Mucosa of gallbladder (tissue), 1 donor: ENCODE measurements at regions not wholly inside any gene's neighbourhood (a gene's known extent, or its start where the extent isn't known, plus 50 kb on each side); places are given as distances from the start of the nearest gene placed in this dataset.

Source experiments
- DNase-seq: peaks from one replicate; pipeline ENCODE4 v3.0.0-alpha.2; 2020; ENCODE audit warnings: low spot score
- donor health status: DM: no; HTN: no; CAD: no.

DNA sequence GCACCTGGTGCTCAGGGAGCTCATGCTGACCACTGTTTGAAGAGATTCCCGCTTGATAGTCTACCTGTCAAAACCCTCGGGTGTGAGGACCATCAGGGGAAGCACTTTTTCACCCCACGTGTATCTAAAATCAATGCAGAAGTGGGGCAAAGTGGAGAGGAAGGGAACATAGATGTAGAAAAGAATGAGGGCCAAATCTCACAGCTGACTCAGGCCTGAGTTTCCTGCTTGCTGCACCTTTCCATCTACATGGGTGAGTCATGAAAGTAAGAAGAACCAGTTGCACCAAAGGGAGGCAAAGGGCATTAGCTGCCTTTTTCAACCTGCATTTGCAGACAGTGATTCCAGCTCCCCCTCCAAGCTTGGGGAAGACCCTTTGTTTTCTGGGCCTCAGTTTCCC is 100.2 kb upstream of the MYCN start:
- DNase-seq, result no peak

DNA sequence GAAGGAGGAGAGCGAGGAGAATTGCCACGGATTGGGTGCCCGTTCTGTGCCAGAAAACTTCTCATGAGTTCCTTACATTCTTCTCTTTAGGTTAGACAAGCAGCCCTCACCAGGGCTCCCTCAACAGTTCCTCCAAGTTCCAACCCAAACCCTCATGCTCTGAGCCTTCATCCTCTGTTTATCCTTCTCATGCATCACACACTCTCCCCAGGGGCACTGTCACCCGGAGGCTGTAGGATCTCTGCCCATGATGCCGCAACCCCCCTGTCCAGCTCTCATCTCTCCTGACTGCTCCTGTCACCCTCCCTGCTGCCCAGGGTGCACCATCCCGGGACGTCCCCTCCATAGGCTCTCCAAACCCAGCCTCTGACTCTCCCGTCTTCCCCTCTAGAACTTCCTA is 99.4 kb upstream of the MYCN start:
- no peak for DNase-seq

DNA sequence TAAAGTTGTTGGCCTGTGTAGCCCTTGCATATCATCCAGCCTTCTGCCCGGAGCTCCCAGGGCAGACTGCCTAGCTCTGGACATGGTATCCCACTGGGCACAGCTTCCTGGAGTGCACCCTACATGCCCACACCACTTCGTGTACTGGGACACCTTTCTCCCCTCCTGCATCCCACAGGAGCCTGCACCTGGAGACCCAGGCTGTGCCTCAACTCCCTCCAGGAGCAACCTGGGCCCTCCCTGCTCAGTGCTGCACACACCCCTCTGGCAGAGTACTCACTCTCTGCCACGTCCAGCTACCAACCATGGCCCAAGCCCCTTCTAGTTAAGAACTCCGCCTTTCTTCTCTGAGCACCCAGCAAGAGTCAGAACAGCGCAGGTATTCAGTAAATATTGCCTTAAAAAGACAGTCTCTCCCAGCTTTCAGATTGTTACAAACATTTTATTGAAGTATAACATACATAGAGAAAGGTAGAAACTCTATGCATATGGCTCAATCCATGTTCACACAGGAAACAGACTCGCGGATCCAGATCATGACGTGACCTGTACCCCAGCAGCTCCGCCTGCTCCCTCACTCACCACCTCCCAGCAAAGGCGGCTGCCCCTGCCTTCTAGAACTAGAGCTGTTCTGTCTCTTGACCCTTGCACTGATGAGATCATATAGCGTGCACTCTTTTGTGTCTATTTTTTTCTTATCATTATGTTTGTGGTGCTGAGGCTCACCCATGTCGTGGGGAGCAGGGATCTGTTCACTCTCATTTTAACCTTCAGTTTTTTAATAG is 98.4 kb upstream of the MYCN start:
- DNase-seq, result no peak

DNA sequence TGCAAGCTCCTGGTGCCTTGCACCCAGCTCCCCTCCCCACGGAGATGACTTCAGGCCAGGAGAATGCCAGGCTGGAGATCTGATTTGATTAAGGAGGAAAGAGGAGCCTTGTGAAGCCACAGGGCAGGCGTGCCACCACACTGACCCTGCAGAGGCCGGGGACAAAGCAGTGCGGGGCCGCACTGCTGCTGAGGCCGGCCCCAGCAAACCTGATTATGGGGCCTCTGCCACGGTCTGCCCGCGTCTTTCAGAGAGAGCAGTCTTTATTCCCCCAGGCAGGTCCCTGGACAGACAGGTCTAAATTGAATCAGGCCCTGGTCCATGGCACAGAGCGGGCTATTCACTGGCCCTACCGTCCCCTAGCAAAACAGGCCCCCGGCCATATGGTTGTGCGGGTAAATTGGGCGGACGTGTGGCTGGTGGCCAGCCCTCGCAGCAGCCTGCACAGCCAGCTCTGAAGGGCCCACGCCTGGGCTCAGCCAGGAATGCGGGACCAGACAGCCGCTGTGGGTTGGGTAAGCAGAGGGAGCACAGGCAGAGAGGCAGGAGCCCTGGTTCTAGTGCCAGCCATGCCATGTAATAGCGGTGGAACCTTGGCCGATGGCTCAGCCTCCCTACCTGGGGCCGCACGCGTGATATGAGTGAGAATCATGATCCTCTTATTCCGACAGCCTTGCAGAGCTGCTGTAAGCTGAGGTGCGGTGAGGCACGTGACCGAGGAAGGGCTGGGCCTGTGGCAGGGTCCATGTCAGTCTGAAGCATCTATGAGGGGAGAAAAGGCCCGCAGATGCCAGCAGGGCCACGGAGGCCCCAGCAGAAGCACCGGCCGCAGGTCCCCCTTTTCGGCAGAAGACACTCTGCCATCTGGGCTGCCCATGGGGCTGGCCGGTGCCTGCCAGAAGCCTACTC is 97.3 kb upstream of the MYCN start:
- no peak for DNase-seq

DNA sequence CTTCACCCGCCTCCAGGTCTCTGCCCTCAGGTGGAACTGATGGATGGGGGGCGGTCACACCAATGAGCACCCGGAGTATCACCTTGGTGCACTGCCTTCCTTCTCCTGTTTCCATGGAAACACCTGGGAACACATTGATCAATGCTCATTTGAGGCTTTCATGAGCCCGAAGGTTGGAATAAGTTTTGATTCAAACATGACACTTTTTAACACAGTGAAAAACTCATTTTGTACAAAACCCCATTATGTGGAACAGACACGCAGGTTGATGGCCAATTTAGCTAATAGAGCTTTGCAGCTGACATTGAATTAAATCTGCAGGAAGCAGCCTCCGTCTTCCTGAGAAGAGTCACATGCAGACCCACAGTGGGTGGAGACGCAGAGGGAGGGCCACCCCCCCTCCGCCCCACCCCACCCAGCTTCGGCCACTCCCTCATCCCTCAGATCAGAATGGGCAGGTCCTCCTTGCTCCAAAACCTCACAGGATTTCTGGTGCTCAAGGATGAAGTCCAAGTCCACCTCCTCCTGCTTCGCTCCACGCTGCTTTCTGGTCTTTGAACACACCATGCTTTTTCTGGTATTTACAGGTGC is 96.0 kb upstream of the MYCN start:
- DNase-seq, result no peak

DNA sequence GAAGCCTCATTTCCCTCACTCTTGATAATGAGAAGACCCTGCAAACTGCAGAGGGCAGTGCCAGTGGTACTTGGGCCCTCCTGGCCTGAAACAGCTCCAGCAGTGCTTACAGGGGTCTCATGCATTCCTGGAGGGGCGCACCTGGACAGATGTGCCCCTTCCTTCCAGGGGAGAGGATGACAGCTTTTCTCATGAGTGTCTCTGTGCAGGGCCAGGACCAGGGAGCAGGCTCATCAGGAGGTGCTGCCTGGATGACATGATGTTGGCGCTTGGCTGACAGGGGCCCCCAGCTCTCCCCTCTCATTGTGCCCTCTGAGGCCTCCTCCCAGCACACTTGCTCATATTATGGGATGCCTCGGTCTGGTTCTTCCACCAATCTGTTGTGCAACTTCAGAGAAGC is 95.1 kb upstream of the MYCN start:
- DNase-seq, result no peak

DNA sequence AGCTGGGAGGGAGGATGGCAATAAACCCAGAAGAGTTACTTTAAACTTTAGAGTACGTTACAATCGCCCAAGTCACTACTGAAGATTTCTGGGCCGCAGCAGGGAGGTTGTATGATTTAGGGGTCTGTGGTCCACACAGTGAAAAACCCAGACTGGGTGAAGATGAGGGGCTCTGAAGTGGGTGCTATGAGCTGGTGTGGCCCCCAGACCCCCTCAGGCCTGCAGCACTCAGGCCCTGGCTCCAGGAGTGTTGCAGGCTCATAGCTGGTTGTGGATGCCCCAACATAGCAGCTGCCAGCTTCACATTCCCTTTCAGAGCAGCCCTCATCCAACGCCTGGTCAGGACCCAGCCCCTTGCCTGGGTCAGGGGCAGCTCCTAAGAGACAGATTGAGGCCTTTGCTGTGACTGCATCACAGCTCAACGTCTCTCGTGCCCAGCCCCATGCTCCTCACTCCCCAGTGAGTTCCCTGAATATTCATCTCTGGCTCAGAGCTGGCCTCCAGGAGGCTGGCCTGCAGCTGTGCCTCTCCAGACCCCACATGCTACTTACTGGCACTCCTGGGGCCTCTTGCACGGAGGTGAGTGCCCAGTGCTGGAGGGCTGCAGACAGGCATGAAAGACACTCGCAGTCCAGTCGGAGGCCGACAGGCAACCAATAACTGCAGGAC is 94.5 kb upstream of the MYCN start:
- no peak for DNase-seq

DNA sequence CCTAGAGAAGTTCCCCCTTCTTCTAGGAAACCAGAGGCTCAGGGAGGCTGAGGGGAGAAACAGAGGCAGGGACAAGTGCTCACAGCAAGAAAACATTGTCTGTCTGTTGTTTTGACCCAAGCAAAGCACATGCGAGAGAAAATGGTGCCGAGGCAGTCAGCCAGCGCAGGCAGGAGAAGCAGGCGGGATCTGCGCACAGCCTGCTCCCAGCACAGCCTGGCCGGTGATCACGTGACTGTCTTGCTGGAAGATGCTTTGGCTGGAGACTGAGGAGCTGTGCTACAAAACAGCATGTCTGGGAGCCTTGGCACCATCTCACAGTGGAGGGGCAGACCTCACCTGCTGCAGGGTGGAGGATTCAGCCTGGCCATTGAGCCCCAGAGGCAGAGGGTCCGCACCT is 93.7 kb upstream of the MYCN start:
- no peak for DNase-seq

DNA sequence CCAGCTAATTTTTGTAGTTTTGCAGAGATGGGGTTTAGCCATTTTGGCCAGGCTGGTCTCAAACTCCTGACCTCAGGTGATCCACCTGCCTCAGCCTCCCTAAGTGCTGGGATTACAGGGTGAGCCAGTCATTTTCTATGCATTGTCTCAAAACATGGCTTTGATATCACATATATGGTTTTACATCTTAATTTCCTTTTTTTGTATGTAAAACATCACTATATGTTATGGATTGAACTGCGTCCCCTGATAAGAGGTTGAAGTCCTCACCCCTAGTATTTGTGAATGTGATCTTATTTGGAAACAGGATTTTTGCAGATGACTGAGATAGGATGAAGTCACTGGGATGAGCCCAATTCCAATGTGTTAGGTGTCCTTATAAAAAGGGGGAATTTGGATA is 89.8 kb upstream of the MYCN start:
- DNase-seq, result no peak

DNA sequence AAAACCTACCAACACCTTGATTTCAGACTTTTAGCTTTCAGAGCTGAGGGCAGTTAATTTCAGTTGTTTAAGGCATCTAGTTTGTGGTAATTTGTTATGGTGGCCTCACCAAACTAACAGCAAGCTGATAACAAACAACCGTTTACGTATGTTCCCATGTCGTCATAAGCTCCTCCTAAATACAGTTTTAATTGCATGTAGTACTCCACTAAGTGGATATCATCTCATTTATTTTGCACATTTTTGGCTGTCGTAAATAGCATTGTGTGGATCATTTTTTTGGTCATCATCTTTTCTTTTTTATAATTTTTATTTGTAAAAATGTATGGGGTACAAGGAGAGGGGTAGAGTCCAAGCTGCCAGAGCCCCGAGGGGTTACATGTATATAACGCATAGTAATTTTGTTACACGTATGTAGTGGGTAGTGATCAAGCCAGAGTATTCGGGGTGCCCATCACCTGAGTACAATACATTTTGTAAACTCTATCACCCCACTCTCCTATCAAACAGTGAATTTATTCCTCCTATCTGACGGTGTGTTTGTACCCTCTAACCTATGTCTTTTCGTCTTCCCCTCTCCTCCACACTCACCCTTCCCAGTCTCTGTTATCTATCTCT is 89.2 kb upstream of the MYCN start:
- DNase-seq, result no peak

DNA sequence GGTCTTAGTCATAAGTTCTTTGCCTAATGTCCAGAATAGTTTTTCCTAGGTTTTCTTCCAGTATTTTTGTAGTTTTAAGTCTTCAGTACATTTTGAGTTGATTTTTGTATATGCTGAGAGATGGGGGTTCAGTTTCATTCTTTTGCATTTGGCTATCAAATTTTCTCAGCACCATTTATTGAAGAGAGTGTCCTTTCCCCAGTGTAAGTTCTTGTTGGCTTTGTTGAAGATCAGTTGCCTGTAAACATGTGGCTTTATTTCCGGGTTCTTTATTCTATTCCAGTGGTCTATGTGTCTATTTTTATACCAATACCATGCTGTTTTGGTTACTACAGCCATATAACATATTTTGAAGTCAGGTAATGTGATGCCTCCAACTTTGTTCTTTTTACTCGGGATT is 87.5 kb upstream of the MYCN start:
- DNase-seq, result no peak

DNA sequence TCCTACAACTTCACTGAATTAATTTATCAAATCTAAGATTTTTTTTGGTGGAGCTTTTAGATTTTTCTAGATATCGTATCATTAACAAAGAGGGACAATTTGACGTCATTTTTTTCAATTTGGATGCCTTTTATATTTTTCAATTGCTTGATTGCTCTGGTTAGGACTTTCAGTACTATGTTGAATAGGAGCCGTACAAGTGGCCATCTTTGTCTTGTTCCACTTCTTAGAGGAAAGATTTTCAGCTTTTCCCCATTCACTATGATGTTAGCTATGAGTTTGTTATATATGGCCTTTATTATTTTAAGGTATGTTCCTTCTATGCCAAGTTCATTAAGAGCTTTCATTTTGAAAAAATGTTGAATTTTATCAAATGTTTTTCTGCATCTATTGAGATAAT is 86.4 kb upstream of the MYCN start:
- no peak for DNase-seq

DNA sequence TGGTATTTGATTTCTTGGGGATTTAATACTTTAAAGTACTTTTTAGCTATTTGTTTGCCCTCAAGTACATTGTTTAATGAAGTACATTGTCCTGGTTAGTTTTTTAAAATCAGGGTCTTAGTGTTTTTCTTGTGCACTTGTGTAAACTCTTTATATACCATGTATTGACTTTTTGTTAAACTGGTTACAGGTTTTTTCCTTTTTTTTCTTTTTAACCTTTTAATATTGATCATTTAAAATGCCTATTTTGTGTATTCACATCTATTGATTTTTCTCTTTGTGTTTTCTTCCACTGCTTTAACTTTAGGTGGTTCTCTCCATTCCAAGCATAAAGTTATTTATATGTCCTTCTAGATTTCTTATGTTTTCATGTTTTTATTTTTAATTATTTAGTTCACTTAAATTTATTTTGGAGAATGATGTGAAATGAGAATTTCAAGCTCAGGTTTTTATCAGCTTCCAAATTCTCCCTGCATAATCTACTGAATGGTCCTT is 84.5 kb upstream of the MYCN start:
- DNase-seq, result no peak

DNA sequence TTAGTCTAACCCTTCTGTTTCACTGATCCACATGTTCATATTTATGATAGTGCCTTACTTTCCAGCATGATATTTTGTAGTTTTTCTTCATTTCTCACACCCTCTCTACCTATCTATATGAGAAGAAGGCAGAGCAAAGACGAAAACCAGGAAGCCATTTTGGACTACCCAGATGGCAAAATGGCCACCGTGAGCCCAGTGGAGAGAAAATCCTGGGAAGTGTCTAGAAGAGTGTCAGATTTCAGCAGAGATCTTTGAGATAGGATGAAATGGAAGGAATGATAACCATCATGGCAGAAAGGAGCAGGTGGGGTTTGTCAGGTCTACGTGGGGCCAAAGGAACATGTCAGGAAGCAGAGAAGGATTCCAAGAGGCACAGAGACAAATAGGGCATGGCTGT is 84.0 kb upstream of the MYCN start:
- no peak for DNase-seq

DNA sequence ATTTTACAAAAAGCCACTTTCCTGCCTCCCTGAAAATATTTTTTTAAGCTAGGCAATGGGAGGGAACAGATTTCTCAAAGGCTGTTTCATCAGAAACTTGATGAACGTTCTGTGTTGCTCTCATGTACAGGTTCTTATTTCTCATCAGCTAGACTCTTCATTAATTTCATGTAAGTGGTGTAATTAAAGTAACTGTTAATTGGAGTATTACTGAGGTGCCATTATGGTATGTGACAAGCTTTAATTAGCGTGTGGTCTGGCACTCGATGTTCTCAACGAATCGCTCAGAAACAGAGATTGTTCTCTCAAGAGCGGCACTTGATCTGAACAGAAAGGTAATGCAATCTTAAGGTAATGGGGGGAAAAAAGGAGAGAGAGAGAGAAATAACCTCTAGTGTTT is 81.9 kb upstream of the MYCN start:
- DNase-seq, result no peak

DNA sequence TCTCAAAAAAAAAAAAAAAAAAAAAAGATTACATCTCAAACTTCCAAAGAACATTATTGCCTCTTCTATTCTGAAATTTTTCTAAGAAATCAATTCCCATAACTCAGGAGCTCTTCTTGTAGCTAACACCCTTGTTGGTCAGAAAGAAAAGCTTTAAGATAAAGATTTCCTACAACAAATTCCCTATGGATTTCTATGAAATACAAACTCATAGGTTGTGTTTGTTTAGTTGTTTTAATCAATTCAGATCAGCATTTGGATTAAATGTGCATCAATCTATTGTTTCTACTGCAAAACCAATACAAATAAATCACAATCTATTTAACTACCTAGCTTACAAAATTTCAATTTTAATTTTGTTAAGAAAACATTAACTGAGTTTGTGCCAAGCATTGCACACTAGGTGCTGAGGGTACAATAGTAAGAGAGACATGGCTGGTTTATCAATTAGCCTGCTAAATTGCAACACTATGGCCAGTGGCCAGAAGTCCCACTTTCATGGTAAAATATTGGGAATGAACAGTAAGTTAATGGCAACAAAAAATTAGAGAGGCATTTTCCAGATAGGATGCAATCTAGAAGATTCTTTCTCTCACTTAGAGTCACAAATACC is 80.2 kb upstream of the MYCN start:
- no peak for DNase-seq

DNA sequence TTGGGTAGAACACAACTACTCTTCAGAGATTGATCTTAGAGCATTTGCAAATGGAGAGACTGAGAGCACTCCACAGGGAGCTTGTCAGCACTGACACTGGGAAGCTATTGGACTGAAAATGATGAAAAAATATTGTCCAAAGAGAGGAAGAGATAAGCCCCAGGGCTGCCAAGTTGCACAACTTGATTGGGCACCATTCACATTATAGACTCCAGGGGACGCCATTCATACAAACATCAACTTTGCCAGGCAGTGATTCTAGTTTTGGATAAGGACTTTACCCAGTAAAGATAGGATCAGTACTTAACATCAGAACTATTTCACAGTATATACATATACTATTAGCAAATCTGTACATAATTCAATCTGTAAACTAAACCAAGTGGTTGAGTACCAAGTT is 79.6 kb upstream of the MYCN start:
- DNase-seq, result no peak

DNA sequence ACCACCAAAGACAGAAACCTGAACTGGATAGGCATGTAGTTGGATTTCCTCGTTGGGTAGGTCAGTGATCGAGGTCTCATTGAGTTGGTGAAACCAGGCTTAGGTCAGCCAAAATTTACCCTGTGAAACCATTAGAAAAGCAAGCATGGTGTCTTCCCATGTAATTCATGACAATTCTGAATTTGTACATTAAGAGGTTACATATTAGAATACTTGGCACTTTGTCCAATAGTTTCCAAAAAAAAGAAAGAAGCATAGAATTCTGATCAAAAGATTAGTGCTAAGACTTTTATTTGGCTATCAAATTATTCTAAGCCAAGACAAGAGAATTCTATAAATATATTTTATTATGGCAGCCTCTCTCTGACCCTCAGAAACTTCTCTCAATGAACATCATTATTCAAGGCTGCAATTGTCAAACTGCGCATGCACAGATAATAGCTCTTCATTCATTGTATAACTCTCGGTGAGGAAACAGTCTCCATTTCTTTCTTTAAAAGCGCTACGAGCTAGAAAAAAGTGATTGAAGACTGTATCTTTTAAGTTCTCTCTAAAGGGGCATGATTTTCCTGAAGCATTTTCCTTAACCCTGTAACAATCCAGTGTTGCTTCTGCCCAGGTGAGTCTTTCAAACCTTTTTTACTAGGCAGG is 79.1 kb upstream of the MYCN start:
- no peak for DNase-seq

DNA sequence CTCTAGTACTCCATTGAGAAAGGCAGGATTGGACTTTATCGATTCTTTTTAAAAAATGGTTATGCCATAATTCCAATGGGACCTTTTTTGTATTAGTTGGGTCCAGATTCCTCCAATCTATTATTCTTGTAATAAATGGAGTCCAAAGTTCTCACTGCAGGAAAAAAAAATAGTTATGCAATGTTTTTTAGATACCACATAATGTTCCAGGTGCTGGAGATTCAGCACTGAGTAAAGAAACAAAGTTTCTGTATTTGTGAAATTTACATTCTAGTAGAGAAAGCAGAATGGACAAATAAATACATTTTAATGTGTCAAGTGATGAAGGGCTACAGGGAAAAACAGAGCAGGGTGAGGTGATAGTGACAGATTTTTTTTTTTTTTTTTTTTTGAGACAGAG is 78.5 kb upstream of the MYCN start:
- no peak for DNase-seq

DNA sequence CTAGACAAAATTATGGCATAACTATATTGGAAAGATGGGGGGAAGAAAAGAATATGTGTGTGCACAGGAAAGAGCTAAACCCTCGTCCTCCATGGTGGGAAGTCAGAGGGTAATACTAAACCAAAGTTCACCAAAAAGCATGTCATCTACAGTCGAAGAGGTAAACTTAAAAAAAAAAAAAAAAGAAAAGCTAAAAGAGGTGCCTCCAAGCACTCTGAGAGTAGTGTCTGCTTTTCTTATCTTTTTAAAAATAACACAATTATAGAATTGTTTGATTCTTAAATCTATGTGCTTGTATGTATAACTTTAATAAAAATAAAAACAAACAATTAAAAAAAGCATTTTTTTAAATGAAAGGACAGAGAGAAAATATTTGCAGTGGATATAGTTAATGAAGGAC is 77.3 kb upstream of the MYCN start:
- DNase-seq, result no peak
